ENCODE measurements at regions not wholly inside any gene's neighbourhood (a gene's known extent, or its start where the extent isn't known, plus 50 kb on each side); places are given as distances from the start of the nearest gene placed in this dataset.

- Histone ChIP-seq H3K4me3 (no peak overlapping the region), H3K27me3 (no peaks in the 10 kb centered on the region), H3K4me1 (no peaks in the 10 kb centered on the region), H3K9me3 (no peaks in the 10 kb centered on the region), H3K36me3 (ENCODE audit: low read depth, missing control alignments) (no peaks in the 10 kb centered on the region), H3K27ac (no peak overlapping the region)
- no peak for DNase-seq
- TF ChIP-seq POLR2A (IDR thresholded peaks at IDR 0.05), result no peak
- no peak for TF ChIP-seq CTCF (IDR thresholded peaks at IDR 0.05)
- intact Hi-C loops (cut with DNase I; ENCODE audit: low total_unique reads), result no loop called here
Observed at GRCh38 chrX:138345801-138346200, 365.7 kb downstream of the FGF13 start.

DNA sequence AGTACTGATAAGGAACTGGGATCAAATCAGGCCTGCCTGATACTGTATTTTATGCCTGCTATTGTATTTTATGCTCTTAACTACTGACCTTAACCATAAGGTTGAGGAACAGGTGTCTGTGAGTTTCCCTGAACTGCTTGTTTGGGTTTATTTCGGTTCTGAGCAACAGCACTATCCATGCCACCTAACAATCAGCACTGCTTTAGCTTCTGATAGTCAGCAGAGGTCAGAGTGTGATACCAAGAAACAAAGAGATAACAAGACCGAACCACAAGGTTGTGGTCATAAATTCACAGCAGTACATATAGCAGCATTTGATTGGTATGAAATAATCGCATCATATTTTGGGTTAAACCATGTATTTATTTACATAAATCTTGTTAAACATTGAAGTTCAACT lies 362.2 kb downstream of the FGF13 start:
- Histone ChIP-seq H3K36me3 (ENCODE audit: low read depth, missing control alignments) (no peaks in the 10 kb centered on the region), H3K9me3 (no peaks in the 10 kb centered on the region), H3K4me1 (no peaks in the 10 kb centered on the region), H3K27me3 (no peaks in the 10 kb centered on the region), H3K4me3 (no peak overlapping the region), H3K27ac (no peak overlapping the region)
- intact Hi-C loops (cut with DNase I; ENCODE audit: low total_unique reads), result no loop called here
- 54 to 55% methylated on average over 3 of the region's 3 CpGs for WGBS, 2 donors
- TF ChIP-seq POLR2A (IDR thresholded peaks at IDR 0.05), result no peak
- no peak for TF ChIP-seq CTCF (IDR thresholded peaks at IDR 0.05)
- DNase-seq, result no peak

DNA sequence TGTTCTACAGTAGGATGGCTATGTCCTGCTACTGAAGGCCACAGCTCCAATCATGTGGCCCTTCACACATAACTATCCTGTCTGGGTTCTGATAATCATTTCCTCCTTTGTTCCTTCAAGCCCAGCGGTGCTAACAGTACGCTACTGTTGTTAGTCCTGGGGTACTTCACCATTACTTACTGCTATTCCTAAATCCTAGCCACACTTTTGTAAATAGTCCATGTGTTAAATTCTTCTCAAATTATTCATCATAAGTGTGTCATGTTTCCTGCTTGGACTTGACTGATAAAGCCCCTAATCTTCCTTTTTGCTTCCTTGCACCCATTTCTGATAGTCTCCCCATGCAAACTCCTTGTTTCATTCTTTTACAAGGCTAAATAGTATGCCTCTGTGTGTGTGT lies 332.6 kb downstream of the FGF13 start:
- Histone ChIP-seq H3K4me3 (no peak overlapping the region), H3K4me1 (no peaks in the 10 kb centered on the region), H3K36me3 (ENCODE audit: low read depth, missing control alignments) (no peaks in the 10 kb centered on the region), H3K27ac (no peak overlapping the region), H3K9me3 (no peaks in the 10 kb centered on the region), H3K27me3 (no peaks in the 10 kb centered on the region)
- intact Hi-C loops (cut with DNase I; ENCODE audit: low total_unique reads), result no loop called here
- 76 to 86% methylated on average over 2 of the region's 2 CpGs for WGBS, 2 donors
- TF ChIP-seq CTCF (IDR thresholded peaks at IDR 0.05) (no peak), POLR2A (IDR thresholded peaks at IDR 0.05) (no peak)
- DNase-seq, result no peak

GRCh38 chrX:138408101-138408500 lies 303.4 kb downstream of the FGF13 start:
- H3K27ac ChIP-seq, result no peak overlapping the region
- intact Hi-C loops (cut with DNase I; ENCODE audit: low total_unique reads), result no loop called here

More at GRCh38 chrX:138408101-138408500, 303.4 kb downstream of the FGF13 start:
- TF ChIP-seq POLR2A (IDR thresholded peaks at IDR 0.05), result no peak
- TF ChIP-seq CTCF (IDR thresholded peaks at IDR 0.05), result no peak
- DNase-seq, result no peak
- WGBS, 2 donors, result 51 to 65% methylated on average over 3 of the region's 3 CpGs
- Histone ChIP-seq H3K4me3 (no peak overlapping the region), H3K9me3 (no peaks in the 10 kb centered on the region), H3K36me3 (ENCODE audit: low read depth, missing control alignments) (no peaks in the 10 kb centered on the region), H3K4me1 (no peaks in the 10 kb centered on the region), H3K27me3 (no peaks in the 10 kb centered on the region)
